ENCODE measurements at regions not wholly inside any gene's neighbourhood (a gene's known extent, or its start where the extent isn't known, plus 50 kb on each side); places are given as distances from the start of the nearest gene placed in this dataset.
"Not testable (repeated sequence)": the region's sequence is repeated elsewhere in the genome, so short reads cannot be mapped to it uniquely, and the experiment has no call there.

- DNase-seq = no peak
Measured at GRCh38 chr22:44628835-44629234, 73.2 kb upstream of the PRR5 start.

DNA sequence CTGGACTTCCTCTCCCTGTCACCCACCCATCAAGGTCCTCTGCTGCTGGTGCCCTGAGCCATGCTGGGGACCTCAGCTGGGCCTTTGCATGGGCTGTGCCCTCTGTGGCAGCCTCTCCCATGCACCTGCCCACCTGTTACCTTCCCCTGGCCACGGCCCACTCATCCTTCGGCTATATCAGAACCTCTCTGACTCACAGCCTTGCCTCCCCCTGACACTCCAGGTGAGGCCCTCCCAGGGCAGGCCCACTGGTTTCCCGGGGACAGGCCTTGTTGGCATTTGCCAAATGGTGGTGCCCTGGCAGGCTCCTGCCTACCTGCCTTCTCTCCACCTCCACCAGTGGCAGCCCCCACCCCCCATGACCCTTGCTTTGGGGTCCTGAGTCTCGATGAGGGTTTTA is 73.7 kb upstream of the PRR5 start:
- no peak for DNase-seq

DNA sequence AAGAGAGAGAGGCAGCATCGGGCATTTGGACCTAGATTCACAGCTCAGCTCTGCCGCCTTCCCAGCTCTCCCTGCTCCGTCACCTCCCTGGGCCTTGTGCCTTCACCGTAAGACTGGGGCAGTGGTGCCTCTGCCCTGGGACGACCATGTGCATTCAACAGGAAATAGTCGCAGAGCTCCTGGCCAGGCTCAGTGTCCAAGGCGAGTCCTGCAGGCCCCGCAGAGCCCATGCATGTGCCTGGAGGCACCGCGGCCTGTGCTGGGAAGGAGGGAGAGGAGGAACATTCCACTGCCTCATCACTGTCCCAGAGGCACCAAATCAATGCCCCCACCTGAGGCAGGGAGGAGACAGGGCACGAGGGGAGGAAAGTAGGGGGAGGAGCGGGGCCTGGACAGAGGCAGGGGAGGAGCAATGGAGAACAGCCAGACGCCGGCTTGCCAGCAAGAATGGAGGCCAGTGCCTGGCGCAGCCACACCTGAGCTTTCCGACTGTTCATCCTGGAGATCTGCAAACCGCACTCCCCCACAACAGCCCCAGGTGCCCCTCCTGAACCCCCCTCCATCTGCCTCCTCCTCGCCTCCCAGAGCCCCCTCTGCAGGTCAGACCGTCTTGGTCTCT is 74.4 kb upstream of the PRR5 start:
- no peak for DNase-seq

GRCh38 chr22:44625981-44626687 is 75.9 kb upstream of the PRR5 start:
- peak; percentile 11 to 47 for DNase-seq

DNA sequence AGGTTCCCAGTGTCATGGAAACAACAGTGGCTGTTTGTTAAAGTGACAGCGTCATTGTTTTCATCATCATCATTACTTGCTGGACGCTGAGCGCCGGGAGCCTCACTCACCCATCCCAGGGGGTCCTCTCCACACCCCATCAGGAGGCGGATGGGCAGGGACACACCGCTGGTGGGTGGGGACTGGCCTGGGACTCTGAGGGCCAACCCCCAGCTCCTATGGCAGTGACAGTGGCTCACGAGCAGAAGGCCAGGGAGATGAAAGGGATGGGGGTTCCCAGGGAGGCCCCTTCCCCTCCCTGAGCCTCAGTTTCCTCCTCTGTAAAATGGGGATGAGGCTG is 76.6 kb upstream of the PRR5 start:
- no peak for DNase-seq

DNA sequence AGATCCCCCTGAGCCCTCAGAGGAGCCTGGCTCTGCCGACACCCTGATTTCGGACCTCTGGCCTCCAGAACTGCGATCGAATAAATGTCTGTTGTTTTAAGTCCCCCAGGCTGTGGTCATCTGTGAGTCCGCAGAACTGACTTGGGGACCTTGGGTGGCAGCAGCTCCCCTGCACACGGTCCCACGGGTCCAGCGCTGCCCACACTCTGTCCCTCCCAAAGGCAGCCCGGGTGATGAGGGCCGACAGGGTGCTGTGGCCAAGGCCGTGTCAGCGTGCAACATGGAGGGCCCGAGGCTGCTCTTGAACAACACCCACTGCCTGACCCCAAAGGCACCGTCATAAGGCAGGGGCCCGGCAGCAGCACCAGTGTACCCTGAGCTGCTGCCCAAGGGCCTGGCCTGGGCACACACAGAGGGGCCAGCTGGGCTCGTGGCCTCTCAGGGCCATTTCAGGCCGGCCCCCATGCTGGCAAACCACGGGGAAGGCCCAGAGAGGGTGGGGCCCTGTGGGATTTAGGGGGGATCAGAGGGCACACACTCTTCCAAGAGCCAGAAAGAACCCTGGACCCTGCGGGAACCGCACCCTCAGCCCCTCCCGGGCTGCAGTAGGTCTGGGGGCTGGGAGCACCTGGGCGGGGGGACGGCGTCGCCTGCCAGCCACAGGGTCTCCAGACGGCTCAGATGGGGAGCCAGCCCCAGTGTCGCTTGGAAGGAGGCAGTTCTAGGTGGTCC is 77.1 kb upstream of the PRR5 start:
- DNase-seq = no peak

DNA sequence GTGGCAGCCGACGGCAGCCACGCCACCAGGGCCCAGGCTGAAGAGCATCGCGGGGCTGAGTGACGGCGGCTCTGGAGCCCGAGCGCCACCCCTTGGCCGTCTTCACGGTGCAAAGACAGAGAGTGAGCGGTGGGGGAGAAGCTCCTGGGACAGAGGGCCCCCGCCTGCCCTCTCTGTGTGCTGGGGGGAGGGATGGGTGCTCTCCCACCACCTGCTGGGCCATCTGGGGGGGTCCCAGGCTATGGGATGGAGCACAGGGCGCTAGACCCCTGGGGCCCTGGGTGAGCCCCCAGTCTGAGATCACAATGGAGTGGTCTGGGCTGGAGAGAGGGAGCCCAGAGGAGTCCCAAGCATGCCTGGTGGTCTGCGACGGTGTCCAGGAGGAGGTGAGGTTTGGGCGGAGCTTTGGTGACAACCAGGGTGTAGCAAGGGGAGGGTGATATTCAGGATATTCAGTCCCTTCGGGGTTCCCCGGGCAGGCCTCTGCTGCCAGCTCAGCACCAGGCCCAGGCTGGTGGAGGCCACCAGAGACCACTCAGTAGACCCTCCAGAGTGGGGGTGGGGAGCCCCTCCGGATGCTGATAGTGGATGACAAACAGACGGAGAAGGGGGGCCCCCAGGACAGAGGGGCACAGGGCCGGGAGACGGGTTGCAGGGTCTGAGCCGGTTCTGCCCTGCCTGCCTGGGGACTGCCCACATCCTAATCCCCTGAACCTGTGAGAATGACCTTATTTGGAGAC is 78.1 kb upstream of the PRR5 start:
- no peak for DNase-seq

DNA sequence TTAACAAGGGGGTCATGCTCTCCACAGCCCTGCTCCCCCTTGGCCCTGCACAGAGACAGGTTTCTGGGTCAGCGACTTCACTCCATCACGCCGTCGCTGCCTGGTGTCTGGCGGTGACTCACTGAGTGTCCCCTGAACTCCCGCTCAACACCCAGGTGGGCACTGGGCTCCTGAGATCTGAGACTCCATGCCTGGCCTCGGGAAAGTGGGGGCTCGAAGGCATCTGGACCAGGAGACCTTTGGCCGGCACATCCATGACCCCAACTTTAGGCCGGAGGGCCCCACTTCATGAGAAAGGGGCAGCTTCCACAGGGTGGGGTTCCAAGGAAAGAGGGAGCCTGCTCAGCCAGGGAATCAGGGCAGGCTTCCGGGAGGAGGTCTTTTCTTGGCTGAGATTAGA is 79.3 kb upstream of the PRR5 start:
- no peak for DNase-seq

DNA sequence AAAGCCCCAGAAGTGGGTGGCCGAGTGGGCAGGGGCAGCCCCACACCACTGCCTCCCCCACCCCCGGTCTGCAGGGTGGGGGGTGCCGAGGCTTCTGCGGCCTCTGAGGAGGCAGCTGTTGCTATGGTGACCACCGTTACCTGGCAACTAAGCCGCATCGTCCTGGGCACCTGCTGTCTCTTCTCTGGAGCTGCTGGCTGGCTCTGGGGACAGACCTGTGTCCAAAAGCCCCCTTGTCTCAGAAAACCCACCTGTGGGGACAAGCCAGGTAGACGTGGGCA is 79.9 kb upstream of the PRR5 start:
- no peak for DNase-seq

DNA sequence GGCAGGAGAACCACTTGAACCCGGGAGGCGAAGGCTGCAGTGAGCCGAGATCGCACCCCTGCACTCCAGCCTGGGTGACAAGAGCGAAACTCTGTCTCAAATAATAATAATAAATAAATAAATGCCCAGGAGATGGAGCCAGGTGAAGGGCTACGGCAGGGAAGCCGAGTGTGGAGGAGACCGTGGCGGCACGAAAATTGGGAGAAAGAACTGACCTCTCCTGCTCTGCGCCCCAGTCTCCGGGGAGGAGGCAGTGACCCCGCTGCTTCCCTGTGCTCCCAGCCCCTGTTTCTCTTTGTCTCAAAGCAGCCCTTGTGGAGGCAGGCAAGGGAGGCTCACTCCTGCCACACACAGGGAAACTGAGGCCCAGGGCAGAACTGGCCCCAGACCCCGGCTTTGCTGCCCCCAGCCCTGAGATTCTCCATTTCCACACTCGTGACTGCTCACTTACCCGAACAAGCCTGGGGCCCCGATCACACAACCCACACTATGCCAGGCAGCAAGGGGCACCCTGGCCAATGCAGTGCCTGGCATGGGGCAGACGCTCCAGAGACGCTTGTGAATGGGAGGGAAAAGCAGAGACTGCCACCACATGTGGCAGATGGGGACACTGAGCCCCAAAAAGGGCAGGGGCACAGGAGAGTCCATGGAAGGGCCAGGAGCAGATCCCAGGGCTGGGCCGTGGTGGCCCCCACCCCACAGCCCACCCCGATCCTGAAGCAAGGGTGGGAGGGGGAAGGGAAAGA is 80.4 kb upstream of the PRR5 start:
- DNase-seq = no peak

DNA sequence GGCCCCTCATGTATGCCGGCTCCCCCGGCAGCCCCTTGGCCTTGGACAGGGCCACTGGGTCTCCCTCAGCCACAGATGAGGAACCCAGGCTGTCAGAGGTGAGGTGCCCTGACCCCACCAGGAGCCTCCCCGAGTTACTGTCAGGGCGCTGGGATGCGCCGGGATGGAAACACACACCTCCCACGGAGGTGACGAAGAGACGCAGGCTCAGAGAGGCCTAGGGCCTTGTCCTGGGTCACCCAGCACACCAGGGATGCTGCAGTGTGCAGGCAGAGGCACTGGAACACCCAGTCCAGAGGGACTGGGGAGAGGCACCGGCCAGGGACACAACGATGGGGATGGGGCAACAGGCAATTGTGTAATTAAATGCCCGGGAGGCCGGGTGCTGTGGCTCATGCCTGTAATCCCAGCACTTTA is 81.2 kb upstream of the PRR5 start:
- no peak for DNase-seq

DNA sequence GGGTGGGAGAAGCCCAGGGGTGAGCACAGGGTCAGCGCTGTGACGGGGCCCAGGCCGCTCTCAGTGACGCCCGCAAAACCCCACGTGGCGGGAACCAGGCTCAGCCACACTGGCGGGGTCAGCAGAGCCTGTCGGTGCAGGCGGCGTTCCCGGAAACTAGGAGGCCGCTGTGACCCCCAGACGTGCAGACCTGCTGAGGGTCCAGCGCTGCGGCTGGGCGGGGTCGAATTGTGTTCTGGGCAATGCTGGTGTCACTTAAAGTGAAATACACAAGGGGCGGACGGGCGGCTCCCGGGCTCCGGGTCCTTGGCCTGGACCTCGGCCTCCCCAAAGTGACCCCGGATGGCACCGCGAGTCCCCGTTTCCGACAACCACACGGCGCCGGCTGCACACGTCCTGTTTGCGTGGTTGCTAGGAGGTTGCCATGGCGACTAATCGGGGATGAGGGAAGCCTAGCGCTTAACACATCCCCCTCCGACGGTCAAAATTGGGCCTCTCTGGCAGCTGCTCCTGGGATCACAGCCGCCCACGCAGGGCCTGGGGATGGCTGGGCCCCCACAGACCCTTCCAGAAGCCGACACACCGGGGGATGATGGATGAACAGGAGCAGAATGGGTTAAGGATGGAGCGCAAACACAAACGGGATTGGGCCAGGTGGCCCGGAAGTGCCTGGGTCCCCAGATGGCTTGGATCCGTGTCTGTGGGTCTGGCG is 81.7 kb upstream of the PRR5 start:
- DNase-seq = no peak

- not testable (repeated sequence) for DNase-seq
Measured at GRCh38 chr22:44619560-44620128, 82.4 kb upstream of the PRR5 start.

- DNase-seq = not testable (repeated sequence)
Measured at GRCh38 chr22:44618910-44619309, 83.1 kb upstream of the PRR5 start.

DNA sequence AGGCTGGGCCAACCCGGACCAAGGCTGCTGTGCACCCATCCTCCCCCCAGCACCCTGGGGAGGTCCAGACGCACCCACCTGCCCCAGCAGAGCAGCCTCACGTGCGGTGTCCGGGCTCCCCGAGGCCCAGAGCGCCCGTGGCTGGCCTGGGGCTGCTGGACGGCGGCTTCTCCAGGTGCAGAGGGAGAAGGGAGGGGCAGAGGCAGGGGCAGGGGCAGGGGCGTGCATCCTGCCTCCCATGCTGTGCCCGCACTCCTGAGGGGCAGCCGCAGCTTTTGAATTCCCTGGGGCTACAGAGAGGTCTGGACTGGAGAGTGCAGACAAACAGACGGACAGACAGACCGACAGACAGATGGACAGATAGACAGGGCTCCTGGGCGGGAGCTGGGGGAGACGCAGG is 83.6 kb upstream of the PRR5 start:
- DNase-seq = no peak

DNA sequence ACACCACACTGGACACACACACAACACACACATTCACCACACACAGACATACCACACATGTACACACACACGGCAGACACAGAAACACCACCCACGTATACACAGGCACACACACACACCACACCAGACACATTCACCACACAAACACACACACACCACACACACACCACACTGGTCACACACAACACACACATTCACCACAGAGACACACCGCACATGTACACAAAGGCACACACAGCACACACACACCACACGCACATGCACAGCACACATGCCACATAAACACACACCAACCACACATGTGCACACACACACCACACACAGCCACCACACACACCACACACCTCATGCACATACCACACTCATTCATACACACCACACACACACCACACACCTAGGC is 84.2 kb upstream of the PRR5 start:
- DNase-seq = no peak

DNA sequence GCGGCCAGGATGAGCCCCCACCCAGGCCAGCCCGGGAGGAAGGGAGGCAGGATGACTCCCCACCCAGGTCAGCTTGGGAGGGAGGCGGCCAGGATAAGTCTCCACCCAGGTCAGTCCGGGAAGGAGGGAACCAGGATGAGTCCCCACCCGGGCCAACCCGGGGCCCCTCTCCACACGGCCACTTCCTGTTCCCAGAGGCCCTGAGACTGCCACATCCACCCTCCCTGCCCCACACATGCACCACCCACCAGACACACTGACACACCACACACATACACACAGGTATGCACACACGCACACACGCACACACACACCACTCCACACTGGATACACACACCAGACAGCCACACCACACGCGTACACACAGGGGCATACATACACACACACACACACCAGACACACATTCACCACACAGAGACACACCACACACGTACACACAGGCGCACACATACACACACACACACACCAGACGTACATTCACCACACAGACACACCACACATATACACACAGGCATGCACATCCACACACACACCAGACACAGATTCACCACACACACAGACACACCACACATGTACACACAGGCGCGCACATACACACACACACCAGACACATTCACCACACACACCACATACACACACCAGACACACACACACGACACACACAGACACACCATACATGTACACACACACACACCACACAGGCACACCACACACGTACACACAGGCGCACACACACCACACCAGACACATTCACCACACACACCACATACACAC is 84.9 kb upstream of the PRR5 start:
- DNase-seq = no peak

- no peak for DNase-seq
Measured at GRCh38 chr22:44616461-44616860, 85.5 kb upstream of the PRR5 start.

DNA sequence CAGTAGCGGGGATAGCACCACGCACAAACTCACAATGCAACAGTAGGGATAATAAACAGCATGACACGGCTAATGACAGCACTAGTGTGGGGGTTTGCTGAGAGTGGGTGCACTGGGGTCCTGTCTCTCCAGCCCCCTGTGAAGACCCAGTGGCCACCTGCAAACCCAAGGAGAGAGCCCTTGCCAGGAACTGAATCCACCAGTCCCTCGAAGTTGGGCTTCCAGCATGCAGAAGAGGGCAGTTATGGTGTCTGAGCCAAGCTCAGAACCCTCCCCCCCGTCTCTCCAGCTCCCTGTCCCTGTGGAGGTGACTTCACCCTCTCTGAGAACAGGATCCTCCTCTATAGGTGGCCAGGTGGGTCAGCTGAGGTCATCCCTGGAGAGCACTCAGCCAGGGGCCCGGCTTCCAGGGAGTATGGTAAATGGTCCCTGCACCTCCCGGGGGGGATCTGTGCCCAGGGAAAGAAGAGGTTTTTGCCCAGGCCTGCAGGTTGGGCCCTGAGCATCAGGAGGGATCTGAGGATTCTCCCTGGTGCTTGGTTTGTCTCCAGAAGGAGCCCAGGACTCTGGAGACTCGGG is 86.3 kb upstream of the PRR5 start:
- DNase-seq = no peak

DNA sequence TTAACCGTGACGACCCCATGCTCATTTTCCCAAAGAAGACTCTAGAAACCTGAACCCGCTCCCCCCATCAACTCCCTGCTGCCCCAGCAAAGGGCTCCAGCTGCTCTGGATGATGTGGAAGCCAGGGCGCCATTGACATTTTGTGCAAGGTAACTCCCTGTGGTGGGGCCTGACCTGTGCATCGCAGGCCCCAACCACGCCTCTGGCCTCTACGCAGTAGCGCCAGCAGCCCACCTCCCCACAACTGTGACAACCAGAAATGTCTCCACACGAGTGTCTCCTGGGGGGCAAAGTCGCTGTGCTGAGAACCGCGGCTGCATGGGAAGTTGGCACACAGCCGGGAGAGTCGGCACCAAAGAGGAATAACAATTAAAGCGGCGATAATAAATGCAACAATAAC is 86.9 kb upstream of the PRR5 start:
- DNase-seq = no peak

- no peak for DNase-seq
Measured at GRCh38 chr22:44613196-44613595, 88.8 kb upstream of the PRR5 start.
